ENCODE measurements at regions not wholly inside any gene's neighbourhood (a gene's known extent, or its start where the extent isn't known, plus 50 kb on each side); places are given as distances from the start of the nearest gene placed in this dataset.

DNA sequence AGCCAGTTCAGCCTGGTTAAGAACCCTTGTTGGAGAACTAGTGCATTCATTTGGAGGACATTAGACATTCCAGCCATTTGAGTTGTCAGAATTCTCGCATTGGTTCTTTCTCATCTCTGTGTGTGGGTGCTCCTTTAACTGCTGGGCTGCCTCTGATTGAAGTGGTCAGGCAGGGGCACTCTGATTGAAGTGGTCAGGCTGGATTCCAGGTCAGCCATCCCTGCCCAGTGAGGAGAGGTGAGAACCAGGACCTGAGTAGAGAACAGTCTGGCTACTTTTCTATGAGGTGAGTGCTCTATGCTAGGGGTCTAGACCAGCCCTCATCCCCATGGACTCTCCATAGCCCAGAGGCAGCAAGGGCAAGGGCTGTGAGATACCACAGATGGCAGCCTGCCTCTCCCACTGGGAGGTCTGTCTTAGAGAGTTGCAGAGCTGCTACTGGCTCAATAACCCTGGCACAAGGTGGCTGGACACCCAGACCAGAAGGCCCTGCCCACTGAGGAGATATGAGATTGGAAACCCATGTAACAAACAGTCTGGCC, 691.6 kb downstream of the TMTC2 start:
- no peak overlapping the region for H3K4me3 ChIP-seq (ENCODE audit: low read depth, low read length)
- DNase-seq (ENCODE audit: low read depth), result no peak
- in situ Hi-C loops (cut with HindIII; ENCODE audit: low sequenced_read_pairs), result no loop called here
- TF ChIP-seq, protein P1, sequence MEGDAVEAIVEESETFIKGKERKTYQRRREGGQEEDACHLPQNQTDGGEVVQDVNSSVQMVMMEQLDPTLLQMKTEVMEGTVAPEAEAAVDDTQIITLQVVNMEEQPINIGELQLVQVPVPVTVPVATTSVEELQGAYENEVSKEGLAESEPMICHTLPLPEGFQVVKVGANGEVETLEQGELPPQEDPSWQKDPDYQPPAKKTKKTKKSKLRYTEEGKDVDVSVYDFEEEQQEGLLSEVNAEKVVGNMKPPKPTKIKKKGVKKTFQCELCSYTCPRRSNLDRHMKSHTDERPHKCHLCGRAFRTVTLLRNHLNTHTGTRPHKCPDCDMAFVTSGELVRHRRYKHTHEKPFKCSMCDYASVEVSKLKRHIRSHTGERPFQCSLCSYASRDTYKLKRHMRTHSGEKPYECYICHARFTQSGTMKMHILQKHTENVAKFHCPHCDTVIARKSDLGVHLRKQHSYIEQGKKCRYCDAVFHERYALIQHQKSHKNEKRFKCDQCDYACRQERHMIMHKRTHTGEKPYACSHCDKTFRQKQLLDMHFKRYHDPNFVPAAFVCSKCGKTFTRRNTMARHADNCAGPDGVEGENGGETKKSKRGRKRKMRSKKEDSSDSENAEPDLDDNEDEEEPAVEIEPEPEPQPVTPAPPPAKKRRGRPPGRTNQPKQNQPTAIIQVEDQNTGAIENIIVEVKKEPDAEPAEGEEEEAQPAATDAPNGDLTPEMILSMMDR (IDR thresholded peaks at IDR 0.05; ENCODE audit: low read depth, low read length, missing control alignments), result no peak

DNA sequence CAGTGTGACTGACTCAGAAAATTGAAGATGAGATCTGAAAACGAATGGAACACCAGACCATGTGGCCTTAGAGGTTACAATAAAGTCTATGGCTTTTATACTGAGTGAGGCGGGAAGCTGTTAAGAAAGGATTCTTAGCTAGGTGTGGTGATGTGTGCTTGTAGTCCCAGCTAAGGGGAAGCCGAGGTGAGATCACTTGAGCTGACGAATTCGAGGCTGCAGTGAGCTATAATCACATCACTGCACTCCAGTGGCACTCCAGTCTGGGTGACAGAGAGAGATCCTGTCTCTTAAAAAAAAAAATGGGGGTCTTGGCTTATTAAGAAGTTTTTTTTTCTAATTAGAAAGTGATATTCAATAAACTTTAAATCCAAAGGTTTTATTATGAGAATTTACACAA, 678.6 kb downstream of the TMTC2 start:
- TF ChIP-seq, protein P1 (IDR thresholded peaks at IDR 0.05; ENCODE audit: low read depth, low read length, missing control alignments), result no peak
- H3K4me3 ChIP-seq (ENCODE audit: low read depth, low read length), result no peak overlapping the region
- in situ Hi-C loops (cut with HindIII; ENCODE audit: low sequenced_read_pairs), result no loop called here
- no peak for DNase-seq (ENCODE audit: low read depth)

DNA sequence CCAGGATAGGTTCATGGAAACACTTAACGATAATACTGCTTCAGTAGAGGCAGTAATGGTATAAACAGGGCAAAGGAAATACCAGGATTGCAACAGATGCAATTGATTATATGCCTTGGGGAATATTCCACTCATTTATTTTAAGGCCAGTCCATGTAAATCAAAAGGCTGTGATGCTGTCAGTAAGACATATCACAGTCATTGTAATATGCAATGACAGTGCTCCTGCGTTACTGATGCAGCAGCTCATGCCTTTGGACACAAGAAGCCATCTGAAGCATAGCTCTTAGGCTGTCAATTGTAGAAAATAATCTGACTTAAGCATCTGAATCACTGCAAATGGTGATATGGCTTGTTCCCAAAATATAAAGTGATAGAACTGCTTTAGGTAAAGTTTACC, 674.8 kb downstream of the TMTC2 start:
- no peak for DNase-seq (ENCODE audit: low read depth)
- in situ Hi-C loops (cut with HindIII; ENCODE audit: low sequenced_read_pairs), result no loop called here
- TF ChIP-seq, protein P1 (IDR thresholded peaks at IDR 0.05; ENCODE audit: low read depth, low read length, missing control alignments), result no peak
- no peak overlapping the region for H3K4me3 ChIP-seq (ENCODE audit: low read depth, low read length)

DNA sequence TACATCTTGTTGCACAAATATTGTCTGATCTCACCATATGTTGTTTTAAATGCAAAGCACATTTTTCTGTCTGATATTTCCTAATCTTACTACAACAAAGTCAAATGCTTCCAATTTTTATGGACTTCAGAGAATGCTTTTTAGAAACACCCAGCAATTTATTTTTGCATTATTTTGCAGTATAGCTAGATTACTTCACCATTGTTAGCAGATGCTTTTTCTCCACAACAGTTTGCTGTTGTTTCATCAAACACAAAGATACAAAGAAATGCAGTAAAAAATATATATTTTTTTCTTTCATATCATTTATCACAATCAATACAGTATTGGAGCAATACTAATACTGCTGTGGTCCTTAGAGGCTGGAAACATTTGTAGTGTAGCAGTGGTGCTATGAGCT, 674.4 kb downstream of the TMTC2 start:
- in situ Hi-C loops (cut with HindIII; ENCODE audit: low sequenced_read_pairs), result no loop called here
- TF ChIP-seq, protein P1 (IDR thresholded peaks at IDR 0.05; ENCODE audit: low read depth, low read length, missing control alignments), result no peak
- DNase-seq (ENCODE audit: low read depth), result no peak
- no peak overlapping the region for H3K4me3 ChIP-seq (ENCODE audit: low read depth, low read length)

DNA sequence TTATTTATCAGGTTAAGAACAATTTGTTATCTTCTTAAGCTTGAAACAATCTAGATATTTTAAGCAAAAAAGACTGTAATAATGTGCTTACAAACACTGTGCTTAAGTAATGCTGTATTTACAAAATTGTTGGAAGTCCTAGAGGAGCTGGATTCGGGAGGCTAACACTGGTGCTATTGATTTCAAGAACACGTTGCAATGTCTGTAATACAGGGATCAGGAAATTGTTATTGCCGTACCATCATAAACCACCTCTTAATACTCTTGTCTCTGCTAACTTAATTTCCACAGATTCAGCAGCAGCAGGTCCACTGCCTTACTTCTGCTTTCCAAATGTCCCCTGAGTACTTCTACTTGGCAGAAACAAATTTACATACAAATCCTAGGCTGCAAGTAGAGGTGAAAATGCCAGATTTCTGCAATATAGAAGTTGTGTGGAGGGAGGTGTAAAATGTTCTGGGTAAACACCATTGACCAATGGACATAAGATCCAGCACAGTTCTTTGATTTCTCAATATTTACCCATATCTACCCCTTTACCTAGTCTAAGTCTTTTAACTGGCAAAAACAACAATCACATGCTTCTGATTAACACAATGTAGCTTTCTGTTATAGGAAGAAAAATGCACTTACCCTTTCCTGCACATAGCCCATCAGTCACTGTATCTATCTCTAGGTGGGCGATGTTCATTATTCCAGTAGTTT, 663.4 kb downstream of the TMTC2 start:
- H3K4me3 ChIP-seq (ENCODE audit: low read depth, low read length), result no peak overlapping the region
- in situ Hi-C loops (cut with HindIII; ENCODE audit: low sequenced_read_pairs), result no loop called here
- DNase-seq (ENCODE audit: low read depth), result no peak
- TF ChIP-seq, protein P1 (IDR thresholded peaks at IDR 0.05; ENCODE audit: low read depth, low read length, missing control alignments), result no peak

DNA sequence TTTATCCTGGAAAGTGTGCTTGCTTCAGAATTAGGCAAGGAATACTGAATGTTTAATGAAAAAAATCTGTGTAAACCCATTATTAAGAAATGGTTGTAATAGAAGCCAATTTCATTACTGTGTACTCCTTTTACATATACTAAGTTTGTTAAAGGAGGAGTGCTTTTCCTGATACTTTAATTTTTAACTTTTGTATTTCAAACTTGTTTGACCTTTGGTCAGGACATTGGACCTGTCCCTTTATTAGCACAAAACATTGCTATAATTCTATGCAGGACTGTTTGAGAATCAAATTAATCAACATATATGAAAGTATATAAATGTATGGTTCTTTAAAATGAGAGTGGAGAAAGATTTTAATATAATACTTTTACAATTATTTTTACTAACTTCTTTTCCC, 659.6 kb downstream of the TMTC2 start:
- in situ Hi-C loops (cut with HindIII; ENCODE audit: low sequenced_read_pairs), result no loop called here
- no peak for DNase-seq (ENCODE audit: low read depth)
- TF ChIP-seq, protein P1 (IDR thresholded peaks at IDR 0.05; ENCODE audit: low read depth, low read length, missing control alignments), result no peak
- H3K4me3 ChIP-seq (ENCODE audit: low read depth, low read length), result no peak overlapping the region

Data from astrocyte of the cerebellum (primary cell).